HUES6 (cell line): ENCODE measurements at regions not wholly inside any gene's neighbourhood (a gene's known extent, or its start where the extent isn't known, plus 50 kb on each side); places are given as distances from the start of the nearest gene placed in this dataset.
"Not testable (repeated sequence)": the region's sequence is repeated elsewhere in the genome, so short reads cannot be mapped to it uniquely, and the experiment has no call there.

Experiments used
- H3K27ac ChIP-seq: 2 replicates; pipeline ENCODE4 v1.7.0; 2013; ENCODE audit warnings: low read depth, mild to moderate bottlenecking, low read length, inconsistent platforms
- H3K27me3 ChIP-seq: 2 replicates; pipeline ENCODE4 v1.6.1; 2013; ENCODE audit warnings: low read length; ENCODE audit not compliant: control insufficient read depth, insufficient read depth
- H3K36me3 ChIP-seq: 2 replicates; pipeline ENCODE4 v1.6.1; 2013; ENCODE audit warnings: low read length; ENCODE audit not compliant: control insufficient read depth, insufficient read depth
- H3K4me1 ChIP-seq: 2 replicates; pipeline ENCODE4 v1.6.1; 2013; ENCODE audit warnings: low read length; ENCODE audit not compliant: control insufficient read depth, insufficient read depth
- H3K4me3 ChIP-seq: 2 replicates; pipeline ENCODE4 v1.5.1; 2013; ENCODE audit warnings: low read depth, low read length
- H3K9ac ChIP-seq: one replicate; pipeline ENCODE4 v1.6.1; 2013; ENCODE audit warnings: mild to moderate bottlenecking, low read length
- H3K9me3 ChIP-seq: 2 replicates; pipeline ENCODE4 v1.6.1; 2013; ENCODE audit warnings: low read depth, low read length; ENCODE audit not compliant: control insufficient read depth, insufficient read depth

DNA sequence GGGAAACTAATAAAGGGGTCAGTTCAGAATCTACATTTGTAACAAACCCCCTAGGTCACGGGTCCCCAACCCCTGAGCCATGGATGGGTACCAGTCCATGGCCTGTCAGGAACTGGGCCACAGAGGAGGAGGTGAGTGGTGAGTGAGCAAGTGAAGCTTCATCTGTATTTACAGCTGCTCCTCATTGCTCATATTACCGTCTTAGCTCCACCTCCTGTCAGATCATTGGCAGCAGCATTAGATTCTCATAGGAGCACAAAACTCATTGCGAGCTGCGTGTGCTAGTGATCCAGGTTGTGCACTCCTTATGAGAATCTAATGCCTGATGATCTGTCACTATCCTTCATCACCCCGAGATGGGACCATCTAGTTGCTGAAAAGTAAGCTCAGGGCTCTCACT lies 88.4 kb upstream of the MPP7 start:
- Histone ChIP-seq H3K4me3 (no peak overlapping the region), H3K9me3 (no peaks in the 10 kb centered on the region)

GRCh38 chr10:28393956-28394568 lies 91.2 kb upstream of the MPP7 start:
- Histone ChIP-seq H3K9ac (no peak overlapping the region), H3K27ac (no peak overlapping the region), H3K9me3 (no peaks in the 10 kb centered on the region), H3K4me3 (no peak overlapping the region), H3K4me1 (no peaks in the 10 kb centered on the region), H3K27me3 (no peaks in the 10 kb centered on the region), H3K36me3 (no peaks in the 10 kb centered on the region)

More for the DNA sequence above, 88.4 kb upstream of the MPP7 start:
- Histone ChIP-seq H3K9ac (no peak overlapping the region), H3K4me1 (no peaks in the 10 kb centered on the region), H3K36me3 (no peaks in the 10 kb centered on the region), H3K27ac (no peak overlapping the region), H3K27me3 (no peaks in the 10 kb centered on the region)

DNA sequence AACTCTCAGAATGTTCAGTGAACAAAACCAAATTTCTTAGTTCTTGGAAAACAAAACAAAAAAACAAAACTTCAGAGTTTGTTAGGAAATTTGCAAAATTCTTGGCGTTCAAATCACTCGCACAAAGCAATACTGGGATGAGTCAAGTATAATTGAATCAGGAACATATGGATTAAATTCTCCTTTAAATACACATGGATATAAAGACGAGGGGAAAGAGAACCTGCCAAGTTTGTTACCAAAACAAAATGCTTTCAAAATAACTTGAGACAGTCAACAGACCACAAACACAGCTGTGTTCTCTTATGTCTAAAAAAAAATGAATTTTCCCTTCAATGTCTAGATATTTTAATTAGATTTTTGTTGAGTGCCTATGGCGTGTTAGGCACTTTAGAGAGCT lies 93.5 kb upstream of the MPP7 start:
- H3K9ac ChIP-seq, result no peak overlapping the region
- no peaks in the 10 kb centered on the region for H3K27me3 ChIP-seq
- no peaks in the 10 kb centered on the region for H3K9me3 ChIP-seq
- H3K27ac ChIP-seq, result no peak overlapping the region
- no peaks in the 10 kb centered on the region for H3K36me3 ChIP-seq
- no peaks in the 10 kb centered on the region for H3K4me1 ChIP-seq
- no peak overlapping the region for H3K4me3 ChIP-seq

- H3K27me3 ChIP-seq, result no peaks in the 10 kb centered on the region
- H3K4me1 ChIP-seq, result no peaks in the 10 kb centered on the region; the same call in 1 of the 2 replicates
- H3K36me3 ChIP-seq, result no peaks in the 10 kb centered on the region
- no peaks in the 10 kb centered on the region for H3K9me3 ChIP-seq
- H3K4me3 ChIP-seq, result no peak overlapping the region
- no peak overlapping the region for H3K27ac ChIP-seq
- no peak overlapping the region for H3K9ac ChIP-seq
Observed at GRCh38 chr10:28397229-28397628, 94.4 kb upstream of the MPP7 start.

GRCh38 chr10:28400176-28400575 lies 97.3 kb upstream of the MPP7 start:
- no peak overlapping the region for H3K4me3 ChIP-seq

GRCh38 chr10:28400681-28401080 lies 97.8 kb upstream of the MPP7 start:
- Histone ChIP-seq H3K9me3 (no peaks in the 10 kb centered on the region), H3K27me3 (no peaks in the 10 kb centered on the region), H3K27ac (no peak overlapping the region), H3K9ac (no peak overlapping the region), H3K4me3 (no peak overlapping the region), H3K4me1 (peaks cover 2% of the 10 kb centered on the region), H3K36me3 (no peaks in the 10 kb centered on the region)

More at GRCh38 chr10:28400176-28400575, 97.3 kb upstream of the MPP7 start:
- Histone ChIP-seq H3K27ac (no peak overlapping the region), H3K4me1 (peaks cover 2% of the 10 kb centered on the region), H3K9me3 (no peaks in the 10 kb centered on the region), H3K36me3 (no peaks in the 10 kb centered on the region), H3K27me3 (no peaks in the 10 kb centered on the region), H3K9ac (no peak overlapping the region)

GRCh38 chr10:28402611-28403073 lies 99.8 kb upstream of the MPP7 start:
- H3K27ac ChIP-seq, H3K27me3 ChIP-seq, H3K9ac ChIP-seq, H3K4me3 ChIP-seq, H3K9me3 ChIP-seq, H3K36me3 ChIP-seq, H3K4me1 ChIP-seq: not testable (repeated sequence)

GRCh38 chr10:28403090-28403489 lies 100.2 kb upstream of the MPP7 start:
- Histone ChIP-seq H3K36me3 (no peaks in the 10 kb centered on the region), H3K27ac (no peak overlapping the region), H3K4me3 (no peak overlapping the region), H3K4me1 (peaks cover 2% of the 10 kb centered on the region), H3K27me3 (no peaks in the 10 kb centered on the region), H3K9me3 (no peaks in the 10 kb centered on the region), H3K9ac (no peak overlapping the region)

DNA sequence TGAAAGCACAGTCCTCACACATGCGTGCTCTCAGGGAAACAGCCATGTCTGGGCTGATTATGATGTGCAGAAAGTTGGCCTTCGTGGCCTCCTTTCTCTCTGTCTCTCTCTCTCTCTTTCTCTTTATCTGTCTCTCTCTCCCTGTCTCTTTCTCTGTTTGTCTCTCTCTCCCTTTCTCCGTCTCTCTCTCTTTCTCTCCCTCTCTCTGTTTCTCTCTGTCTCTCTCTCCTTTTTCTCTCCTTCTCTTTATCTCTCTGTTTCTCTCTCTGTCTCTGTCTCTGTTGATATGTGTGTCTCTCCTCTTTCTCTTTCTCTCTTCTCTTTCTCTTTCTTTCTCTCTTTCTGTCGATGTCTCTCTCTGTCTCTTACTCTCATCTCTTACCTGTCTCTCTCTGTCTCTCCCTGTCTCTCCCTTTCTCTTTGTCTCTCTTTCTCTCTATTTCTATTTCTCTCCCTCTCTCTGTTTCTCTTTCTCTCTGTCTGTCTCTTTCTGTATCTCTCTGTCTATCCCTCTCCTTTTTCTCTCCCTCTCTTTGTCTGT lies 105.4 kb upstream of the MPP7 start:
- Histone ChIP-seq H3K27ac (no peak overlapping the region), H3K4me3 (no peak overlapping the region), H3K9ac (no peak overlapping the region), H3K27me3 (no peaks in the 10 kb centered on the region), H3K9me3 (peaks cover under 1% of the 10 kb centered on the region; the same call in 1 of the 2 replicates), H3K4me1 (no peaks in the 10 kb centered on the region), H3K36me3 (no peaks in the 10 kb centered on the region)

- H3K36me3 ChIP-seq, result no peaks in the 10 kb centered on the region
- no peak overlapping the region for H3K4me3 ChIP-seq
- no peak overlapping the region for H3K27ac ChIP-seq
Observed at GRCh38 chr10:28410420-28411135, 107.7 kb upstream of the MPP7 start.

DNA sequence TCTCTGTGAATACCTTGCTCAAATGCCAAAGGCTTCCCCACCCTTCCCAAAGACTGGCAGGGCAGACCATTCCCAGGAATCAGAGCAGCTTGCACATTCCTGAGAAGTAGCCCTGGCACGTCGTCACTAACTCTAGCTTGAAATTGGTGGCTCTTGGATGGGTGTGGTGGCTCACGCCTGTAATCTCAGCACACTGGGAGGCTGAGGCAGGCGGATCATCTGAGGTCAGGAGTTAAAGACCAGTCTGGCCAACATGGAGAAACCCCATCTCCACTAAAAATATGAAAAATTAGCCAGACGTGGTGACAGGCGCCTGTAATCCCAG lies 108.2 kb upstream of the MPP7 start:
- H3K27me3 ChIP-seq, result no peaks in the 10 kb centered on the region
- H3K27ac ChIP-seq, result no peak overlapping the region
- no peaks in the 10 kb centered on the region for H3K36me3 ChIP-seq
- no peak overlapping the region for H3K4me3 ChIP-seq
- no peaks in the 10 kb centered on the region for H3K4me1 ChIP-seq
- H3K9me3 ChIP-seq, result peaks cover 3% of the 10 kb centered on the region; the same call in 1 of the 2 replicates
- no peak overlapping the region for H3K9ac ChIP-seq

More at GRCh38 chr10:28410420-28411135, 107.7 kb upstream of the MPP7 start:
- H3K9me3 ChIP-seq, result peaks cover 3% of the 10 kb centered on the region; the same call in 1 of the 2 replicates
- no peak overlapping the region for H3K9ac ChIP-seq
- H3K4me1 ChIP-seq, result no peaks in the 10 kb centered on the region
- H3K27me3 ChIP-seq, result no peaks in the 10 kb centered on the region
